Erythroblast (primary cell): ENCODE measurements at regions not wholly inside any gene's neighbourhood (a gene's known extent, or its start where the extent isn't known, plus 50 kb on each side); places are given as distances from the start of the nearest gene placed in this dataset.

ENCODE experiments used
- GATA1 ChIP-seq: IDR thresholded peaks from 2 replicates; pipeline ENCODE4 v1.6.1; 2011; ENCODE audit warnings: low read depth, mild to moderate bottlenecking, control low read depth, low read length, moderate library complexity
- POLR2A ChIP-seq: IDR thresholded peaks from 2 replicates; pipeline ENCODE4 v1.6.1; 2011; ENCODE audit warnings: mild to moderate bottlenecking, low read length

DNA sequence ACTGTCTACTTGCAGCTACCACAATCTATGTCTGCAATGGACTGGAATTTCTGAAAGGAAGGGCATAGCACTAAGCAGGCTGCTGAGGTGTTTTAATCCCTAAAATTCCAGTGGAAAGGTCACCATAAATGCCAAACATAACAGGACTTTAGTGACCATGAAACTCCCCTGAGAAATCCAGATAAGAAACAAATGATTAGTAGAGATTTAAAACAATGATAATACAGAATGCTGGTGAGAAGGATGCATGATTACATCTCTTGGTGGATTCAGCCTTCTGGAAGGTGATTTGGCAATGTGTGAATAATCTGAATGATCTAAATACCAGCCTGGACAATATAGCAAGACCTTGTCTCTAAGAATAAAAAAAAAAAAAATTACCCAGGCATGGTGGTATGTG, 475.0 kb upstream of the CBLB start:
- no peak for TF ChIP-seq POLR2A
- TF ChIP-seq GATA1 = no peak
